SK-N-SH treated with all-trans-retinoic acid at 6 μM for 48 hours (cell line): ENCODE measurements at regions not wholly inside any gene's neighbourhood (a gene's known extent, or its start where the extent isn't known, plus 50 kb on each side); places are given as distances from the start of the nearest gene placed in this dataset.

Experiments used
- GLIS3 ChIP-seq: fragments of 250-450 bp; sonication (Bioruptor Pico); IDR thresholded peaks from 2 replicates; pipeline ENCODE4 v1.5.0; 2020; ENCODE audit warnings: mild to moderate bottlenecking, moderate library complexity
- PPARA ChIP-seq: fragments of 250-450 bp; sonication (Bioruptor Pico); IDR thresholded peaks from 2 replicates; pipeline ENCODE4 v1.5.0; 2020; ENCODE audit warnings: mild to moderate bottlenecking, borderline replicate concordance
- RARB ChIP-seq: fragments of 250-450 bp; sonication (Bioruptor Pico); IDR thresholded peaks from 2 replicates; pipeline ENCODE4 v1.8.0; 2021; ENCODE audit warnings: mild to moderate bottlenecking, moderate library complexity
- SNAI2 ChIP-seq: fragments of 250-450 bp; sonication (Bioruptor Pico); IDR thresholded peaks from 2 replicates; pipeline ENCODE4 v1.5.0; 2020; ENCODE audit warnings: mild to moderate bottlenecking, moderate library complexity
- ZFP3 ChIP-seq: fragments of 250-450 bp; sonication (Bioruptor Pico); IDR thresholded peaks from 2 replicates; pipeline ENCODE4 v1.5.0; 2020; ENCODE audit warnings: mild to moderate bottlenecking, moderate library complexity
- ZFP30 ChIP-seq: fragments of 450-650 bp; formaldehyde crosslinking; IDR thresholded peaks from 2 replicates; pipeline ENCODE4 v1.5.0; 2022; ENCODE audit warnings: mild to moderate bottlenecking, moderate library complexity
- TF ChIP-seq, protein P1 (sequence below): fragments of 250-450 bp; sonication (Bioruptor Pico); IDR thresholded peaks from 2 replicates; pipeline ENCODE4 v1.5.0; 2020; ENCODE audit warnings: mild to moderate bottlenecking, moderate library complexity
- TF ChIP-seq, protein P2 (sequence below): fragments of 250-450 bp; sonication (Bioruptor Pico); IDR thresholded peaks from 2 replicates; pipeline ENCODE4 v1.8.0; 2021; ENCODE audit warnings: low read depth, mild to moderate bottlenecking, moderate library complexity, borderline replicate concordance
- TF ChIP-seq, protein P3 (sequence below): fragments of 250-450 bp; sonication (Bioruptor Pico); IDR thresholded peaks from 2 replicates; pipeline ENCODE4 v1.5.1; 2020; ENCODE audit warnings: low read depth, mild to moderate bottlenecking, moderate library complexity
- TF ChIP-seq, protein P4 (sequence below): fragments of 250-450 bp; sonication (Bioruptor Pico); IDR thresholded peaks from 2 replicates; pipeline ENCODE4 v1.8.0; 2020; ENCODE audit warnings: mild to moderate bottlenecking, moderate library complexity, borderline replicate concordance
- TF ChIP-seq, protein P5 (sequence below): fragments of 250-450 bp; sonication (Bioruptor Pico); IDR thresholded peaks from 2 replicates; pipeline ENCODE4 v1.5.1; 2021; ENCODE audit warnings: mild to moderate bottlenecking, moderate library complexity

DNA sequence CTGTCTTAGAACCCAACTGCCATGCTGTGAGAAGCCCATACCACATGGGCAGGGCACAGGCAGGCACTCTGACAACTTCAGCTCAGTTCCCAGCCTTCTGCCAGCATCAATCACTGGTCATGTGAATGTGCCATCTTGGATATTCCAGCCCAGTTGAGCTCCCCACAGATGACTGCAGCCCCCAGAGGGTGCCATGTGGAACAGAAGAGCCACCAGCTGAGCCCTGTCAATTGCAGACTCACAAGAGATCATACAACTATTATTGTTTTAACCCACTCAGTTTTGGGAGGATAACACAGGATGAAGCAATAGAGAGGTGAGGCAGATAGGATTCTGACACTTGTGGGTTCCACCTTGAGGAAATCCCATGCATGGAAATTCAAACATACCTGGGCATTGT lies 78.4 kb upstream of the ZBTB40 start:
- TF ChIP-seq GLIS3 (CRISPR knock-in tag), result no peak
- TF ChIP-seq, protein P1, sequence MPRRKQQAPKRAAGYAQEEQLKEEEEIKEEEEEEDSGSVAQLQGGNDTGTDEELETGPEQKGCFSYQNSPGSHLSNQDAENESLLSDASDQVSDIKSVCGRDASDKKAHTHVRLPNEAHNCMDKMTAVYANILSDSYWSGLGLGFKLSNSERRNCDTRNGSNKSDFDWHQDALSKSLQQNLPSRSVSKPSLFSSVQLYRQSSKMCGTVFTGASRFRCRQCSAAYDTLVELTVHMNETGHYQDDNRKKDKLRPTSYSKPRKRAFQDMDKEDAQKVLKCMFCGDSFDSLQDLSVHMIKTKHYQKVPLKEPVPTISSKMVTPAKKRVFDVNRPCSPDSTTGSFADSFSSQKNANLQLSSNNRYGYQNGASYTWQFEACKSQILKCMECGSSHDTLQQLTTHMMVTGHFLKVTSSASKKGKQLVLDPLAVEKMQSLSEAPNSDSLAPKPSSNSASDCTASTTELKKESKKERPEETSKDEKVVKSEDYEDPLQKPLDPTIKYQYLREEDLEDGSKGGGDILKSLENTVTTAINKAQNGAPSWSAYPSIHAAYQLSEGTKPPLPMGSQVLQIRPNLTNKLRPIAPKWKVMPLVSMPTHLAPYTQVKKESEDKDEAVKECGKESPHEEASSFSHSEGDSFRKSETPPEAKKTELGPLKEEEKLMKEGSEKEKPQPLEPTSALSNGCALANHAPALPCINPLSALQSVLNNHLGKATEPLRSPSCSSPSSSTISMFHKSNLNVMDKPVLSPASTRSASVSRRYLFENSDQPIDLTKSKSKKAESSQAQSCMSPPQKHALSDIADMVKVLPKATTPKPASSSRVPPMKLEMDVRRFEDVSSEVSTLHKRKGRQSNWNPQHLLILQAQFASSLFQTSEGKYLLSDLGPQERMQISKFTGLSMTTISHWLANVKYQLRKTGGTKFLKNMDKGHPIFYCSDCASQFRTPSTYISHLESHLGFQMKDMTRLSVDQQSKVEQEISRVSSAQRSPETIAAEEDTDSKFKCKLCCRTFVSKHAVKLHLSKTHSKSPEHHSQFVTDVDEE (CRISPR knock-in tag), result no peak
- TF ChIP-seq RARB (CRISPR knock-in tag), result no peak
- no peak for TF ChIP-seq ZFP3 (CRISPR knock-in tag)
- no peak for TF ChIP-seq SNAI2 (CRISPR knock-in tag)
- TF ChIP-seq, protein P2, sequence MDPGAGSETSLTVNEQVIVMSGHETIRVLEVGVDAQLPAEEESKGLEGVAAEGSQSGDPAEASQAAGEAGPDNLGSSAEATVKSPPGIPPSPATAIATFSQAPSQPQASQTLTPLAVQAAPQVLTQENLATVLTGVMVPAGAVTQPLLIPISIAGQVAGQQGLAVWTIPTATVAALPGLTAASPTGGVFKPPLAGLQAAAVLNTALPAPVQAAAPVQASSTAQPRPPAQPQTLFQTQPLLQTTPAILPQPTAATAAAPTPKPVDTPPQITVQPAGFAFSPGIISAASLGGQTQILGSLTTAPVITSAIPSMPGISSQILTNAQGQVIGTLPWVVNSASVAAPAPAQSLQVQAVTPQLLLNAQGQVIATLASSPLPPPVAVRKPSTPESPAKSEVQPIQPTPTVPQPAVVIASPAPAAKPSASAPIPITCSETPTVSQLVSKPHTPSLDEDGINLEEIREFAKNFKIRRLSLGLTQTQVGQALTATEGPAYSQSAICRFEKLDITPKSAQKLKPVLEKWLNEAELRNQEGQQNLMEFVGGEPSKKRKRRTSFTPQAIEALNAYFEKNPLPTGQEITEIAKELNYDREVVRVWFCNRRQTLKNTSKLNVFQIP (CRISPR knock-in tag), result no peak
- TF ChIP-seq, protein P3, sequence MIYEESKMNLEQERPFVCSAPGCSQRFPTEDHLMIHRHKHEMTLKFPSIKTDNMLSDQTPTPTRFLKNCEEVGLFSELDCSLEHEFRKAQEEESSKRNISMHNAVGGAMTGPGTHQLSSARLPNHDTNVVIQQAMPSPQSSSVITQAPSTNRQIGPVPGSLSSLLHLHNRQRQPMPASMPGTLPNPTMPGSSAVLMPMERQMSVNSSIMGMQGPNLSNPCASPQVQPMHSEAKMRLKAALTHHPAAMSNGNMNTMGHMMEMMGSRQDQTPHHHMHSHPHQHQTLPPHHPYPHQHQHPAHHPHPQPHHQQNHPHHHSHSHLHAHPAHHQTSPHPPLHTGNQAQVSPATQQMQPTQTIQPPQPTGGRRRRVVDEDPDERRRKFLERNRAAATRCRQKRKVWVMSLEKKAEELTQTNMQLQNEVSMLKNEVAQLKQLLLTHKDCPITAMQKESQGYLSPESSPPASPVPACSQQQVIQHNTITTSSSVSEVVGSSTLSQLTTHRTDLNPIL, result no peak
- TF ChIP-seq, protein P4, sequence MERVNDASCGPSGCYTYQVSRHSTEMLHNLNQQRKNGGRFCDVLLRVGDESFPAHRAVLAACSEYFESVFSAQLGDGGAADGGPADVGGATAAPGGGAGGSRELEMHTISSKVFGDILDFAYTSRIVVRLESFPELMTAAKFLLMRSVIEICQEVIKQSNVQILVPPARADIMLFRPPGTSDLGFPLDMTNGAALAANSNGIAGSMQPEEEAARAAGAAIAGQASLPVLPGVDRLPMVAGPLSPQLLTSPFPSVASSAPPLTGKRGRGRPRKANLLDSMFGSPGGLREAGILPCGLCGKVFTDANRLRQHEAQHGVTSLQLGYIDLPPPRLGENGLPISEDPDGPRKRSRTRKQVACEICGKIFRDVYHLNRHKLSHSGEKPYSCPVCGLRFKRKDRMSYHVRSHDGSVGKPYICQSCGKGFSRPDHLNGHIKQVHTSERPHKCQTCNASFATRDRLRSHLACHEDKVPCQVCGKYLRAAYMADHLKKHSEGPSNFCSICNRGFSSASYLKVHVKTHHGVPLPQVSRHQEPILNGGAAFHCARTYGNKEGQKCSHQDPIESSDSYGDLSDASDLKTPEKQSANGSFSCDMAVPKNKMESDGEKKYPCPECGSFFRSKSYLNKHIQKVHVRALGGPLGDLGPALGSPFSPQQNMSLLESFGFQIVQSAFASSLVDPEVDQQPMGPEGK, result no peak
- TF ChIP-seq, protein P5, sequence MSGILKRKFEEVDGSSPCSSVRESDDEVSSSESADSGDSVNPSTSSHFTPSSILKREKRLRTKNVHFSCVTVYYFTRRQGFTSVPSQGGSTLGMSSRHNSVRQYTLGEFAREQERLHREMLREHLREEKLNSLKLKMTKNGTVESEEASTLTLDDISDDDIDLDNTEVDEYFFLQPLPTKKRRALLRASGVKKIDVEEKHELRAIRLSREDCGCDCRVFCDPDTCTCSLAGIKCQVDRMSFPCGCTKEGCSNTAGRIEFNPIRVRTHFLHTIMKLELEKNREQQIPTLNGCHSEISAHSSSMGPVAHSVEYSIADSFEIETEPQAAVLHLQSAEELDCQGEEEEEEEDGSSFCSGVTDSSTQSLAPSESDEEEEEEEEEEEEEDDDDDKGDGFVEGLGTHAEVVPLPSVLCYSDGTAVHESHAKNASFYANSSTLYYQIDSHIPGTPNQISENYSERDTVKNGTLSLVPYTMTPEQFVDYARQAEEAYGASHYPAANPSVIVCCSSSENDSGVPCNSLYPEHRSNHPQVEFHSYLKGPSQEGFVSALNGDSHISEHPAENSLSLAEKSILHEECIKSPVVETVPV (CRISPR knock-in tag), result no peak
- no peak for TF ChIP-seq PPARA (CRISPR knock-in tag)
- no peak for TF ChIP-seq ZFP30 (CRISPR knock-in tag)
